ENCODE measurements at regions not wholly inside any gene's neighbourhood (a gene's known extent, or its start where the extent isn't known, plus 50 kb on each side); places are given as distances from the start of the nearest gene placed in this dataset.

DNA sequence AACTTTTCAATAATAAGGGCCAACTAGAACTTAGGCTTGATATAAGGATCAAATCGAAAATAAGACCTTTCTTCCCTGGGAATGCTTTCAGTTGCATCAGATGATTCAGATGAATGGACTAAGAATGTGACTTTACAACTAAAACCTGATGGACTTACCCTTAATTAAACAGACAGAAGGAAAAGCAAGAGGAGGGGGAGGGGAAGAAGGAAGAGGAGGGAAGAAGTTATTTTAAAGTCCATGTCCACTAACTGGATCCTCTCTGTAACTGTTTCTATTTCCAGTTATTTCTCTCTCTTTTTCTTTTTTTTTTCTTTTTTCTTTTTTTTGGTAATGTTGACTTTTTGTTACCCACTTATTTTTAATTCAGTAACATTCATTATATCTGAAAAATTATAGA, 486.0 kb downstream of the MAFB start:
- DNase-seq, result no peak

DNA sequence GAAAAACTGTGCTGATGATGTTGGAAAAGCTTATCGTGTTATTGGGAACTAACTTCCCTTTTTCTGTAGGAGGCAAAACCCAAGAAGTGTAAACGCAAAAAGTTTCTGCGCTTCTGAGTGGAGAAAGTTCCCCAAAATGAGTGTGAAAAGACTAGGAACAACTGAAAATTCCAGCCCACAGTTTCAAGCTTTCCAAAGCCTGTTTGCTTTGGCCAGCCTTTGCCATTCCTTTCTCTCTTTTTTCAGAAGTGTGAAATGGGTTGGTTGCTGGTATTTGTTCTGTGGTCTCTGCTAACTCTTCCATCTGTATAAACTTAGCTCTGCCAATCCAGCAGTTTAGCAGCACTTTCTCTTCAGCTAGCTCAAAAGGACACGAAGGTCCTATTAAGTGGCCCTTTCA, 491.3 kb downstream of the MAFB start:
- DNase-seq, result no peak

DNA sequence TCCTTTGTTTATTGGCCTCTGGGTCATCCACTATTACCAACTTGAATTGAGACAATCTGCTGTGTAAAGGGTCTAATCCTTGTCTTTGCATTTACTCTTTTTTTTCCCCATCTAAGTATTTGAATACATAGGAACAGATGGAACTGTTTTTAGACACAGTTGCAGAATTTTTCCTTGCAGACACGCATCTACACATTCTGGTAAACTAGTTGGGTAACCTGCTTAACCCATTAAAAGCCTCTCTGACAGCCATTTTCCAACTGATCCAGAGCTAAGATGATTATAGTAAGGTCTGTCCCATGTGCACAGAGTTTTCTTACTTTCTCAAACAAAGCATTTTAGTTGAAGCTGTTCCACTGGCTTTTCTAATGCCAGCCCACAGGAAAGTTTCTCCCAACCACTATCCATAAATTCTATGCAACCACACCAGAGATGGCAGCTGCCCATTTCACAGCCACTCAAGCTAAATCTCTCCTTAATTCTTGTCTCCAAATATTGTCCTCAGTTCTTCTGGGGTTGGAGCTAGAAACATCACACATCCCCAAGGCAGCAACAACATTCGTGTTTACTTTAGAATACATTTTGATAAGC, 492.1 kb downstream of the MAFB start:
- DNase-seq, result no peak

DNA sequence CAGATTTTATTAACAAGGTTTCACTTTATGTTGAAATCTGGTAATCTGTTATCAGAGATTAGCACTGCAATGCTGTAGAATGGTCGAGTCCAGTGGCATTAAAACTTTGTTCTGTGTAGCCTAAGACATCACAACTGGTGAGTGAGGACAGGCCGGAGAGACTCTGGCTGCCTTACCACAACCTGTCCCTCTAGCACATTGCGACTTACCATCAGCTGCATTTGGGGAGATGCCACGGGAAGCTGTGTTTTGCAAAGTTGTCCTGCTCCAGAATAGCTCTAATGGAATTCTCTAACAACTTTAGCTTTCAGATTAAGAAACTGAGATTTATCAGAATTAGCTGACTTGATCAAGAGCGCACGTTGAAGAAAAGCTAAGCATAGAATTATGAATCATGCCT, 493.3 kb downstream of the MAFB start:
- no peak for DNase-seq

DNA sequence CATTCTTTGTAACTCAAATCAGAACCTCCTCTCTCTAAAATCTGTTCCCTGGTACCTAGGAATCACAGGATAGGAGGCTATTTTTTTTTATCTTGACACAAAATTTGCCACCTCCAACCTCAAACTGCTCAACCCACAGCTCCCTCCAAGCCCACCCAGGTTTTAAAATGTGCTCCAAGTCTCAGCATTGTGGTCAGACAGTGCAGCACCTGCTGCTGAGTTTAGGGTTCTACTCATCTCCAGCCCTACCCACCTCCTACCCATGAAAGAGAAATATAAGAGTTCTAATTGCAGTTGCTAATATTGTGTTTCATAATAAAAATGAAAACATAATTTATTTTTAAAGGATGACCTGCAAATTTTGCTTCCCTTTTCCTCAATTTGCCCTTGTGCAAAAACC, 496.5 kb downstream of the MAFB start:
- no peak for DNase-seq

DNA sequence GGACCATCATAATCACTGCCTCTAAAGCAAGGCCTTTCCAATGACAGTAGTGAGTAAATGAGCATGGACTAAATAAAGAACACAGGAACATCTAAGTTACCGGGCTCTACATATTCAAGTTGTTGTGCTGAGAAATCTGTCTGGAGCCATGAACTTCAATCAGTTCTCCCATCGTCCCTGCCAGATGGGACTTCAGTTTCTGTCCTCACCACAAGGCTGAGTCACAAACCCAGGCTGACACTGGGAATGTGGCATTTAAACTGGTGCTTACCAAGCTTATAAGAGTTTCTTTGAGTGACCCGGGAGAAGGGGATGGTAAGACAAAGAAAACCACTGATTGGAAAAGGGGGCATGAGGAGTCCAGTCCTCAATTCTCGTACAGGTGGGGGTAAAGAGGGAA, 497.0 kb downstream of the MAFB start:
- no peak for DNase-seq

DNA sequence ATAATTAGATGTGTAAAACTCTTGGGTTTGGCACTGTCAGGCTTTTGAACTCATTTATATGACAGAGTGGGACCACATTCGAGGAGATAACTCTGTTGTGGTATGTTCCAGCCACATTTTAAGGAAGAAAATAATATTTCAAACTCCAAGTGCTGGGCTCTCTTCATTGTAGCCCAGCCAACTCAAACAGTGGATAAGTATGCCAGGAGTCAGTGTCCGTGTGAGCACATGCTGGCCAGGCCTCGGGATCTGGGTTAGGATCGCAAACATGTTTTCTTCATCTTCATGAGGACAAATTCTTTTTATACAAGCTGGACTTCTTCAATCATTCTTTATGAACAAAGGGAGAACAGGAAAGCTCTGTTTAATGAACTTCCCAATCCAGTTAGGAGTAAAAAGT, 497.5 kb downstream of the MAFB start:
- DNase-seq, result no peak

DNA sequence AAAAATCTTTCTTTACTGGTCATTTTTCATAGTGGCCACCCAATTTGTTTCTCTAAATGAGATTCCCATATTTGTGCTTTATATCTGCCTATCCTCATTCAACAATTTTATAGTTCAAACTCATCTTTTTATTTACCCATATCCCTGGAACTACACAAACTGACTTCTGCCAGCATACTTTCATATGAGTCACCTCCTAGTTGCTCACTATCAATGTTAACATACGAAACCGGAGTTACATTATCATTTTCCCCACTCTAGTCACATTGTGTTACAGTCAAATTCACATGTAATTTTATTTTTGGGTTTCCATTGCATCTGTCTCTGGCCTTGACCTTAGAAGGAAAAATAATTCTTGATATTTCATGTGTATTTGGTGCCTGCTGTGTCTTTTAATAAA, 499.4 kb downstream of the MAFB start:
- DNase-seq, result no peak

DNA sequence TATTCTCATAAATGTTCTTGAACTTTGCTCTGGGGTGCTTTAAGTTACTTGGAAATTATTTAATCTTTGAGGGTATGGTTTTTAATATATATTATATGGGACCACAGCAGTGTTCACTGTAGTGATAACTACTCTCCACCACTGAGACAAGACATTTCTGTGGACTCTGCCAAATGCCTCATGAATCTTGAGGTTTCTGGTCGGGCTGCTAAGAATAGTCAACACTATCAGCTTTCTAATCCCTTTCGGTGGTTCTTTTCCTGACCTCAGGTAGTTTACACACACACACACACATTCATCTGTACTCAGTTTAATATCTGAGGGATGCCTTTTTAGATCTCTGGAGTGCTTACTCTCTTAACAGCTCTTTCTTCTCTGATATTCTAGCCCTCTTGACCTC, 500.7 kb downstream of the MAFB start:
- no peak for DNase-seq

DNA sequence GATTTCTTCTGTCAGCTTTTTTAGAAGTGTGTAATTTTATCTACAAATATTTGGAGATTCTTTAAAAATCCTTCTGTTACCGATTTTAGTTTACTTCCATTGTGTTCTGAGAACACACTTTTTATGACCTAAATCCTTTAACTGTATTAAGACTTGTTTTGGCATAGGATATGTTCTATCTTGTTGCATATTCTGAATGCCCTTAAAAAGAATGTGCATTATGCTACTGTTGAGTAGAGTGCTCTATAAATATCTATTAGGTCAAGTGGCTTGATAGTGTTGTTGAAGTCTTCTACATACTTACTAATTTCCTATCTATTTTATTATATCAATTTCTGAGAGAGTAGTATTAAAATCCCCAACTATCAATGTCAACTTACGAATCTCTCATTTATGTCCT, 502.2 kb downstream of the MAFB start:
- DNase-seq, result no peak

DNA sequence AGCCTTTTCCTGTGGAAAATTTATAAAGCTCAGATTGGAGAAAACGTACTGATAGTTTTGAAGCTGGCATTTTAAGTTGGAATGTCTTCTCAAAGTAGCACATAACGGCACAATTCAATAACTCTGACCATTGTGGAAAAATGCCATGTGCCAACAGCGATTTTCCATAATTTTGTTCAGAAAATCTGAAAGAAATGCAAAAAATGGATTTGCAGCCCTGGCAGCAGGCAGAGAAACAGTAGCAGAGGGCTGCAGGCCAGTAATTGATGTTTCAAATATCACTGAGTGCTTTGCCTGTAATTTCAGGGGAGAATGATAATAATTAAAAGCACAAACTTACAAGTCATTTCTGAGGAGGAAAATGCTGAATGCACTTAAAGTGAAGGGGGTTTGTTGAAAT, 507.4 kb downstream of the MAFB start:
- no peak for DNase-seq

DNA sequence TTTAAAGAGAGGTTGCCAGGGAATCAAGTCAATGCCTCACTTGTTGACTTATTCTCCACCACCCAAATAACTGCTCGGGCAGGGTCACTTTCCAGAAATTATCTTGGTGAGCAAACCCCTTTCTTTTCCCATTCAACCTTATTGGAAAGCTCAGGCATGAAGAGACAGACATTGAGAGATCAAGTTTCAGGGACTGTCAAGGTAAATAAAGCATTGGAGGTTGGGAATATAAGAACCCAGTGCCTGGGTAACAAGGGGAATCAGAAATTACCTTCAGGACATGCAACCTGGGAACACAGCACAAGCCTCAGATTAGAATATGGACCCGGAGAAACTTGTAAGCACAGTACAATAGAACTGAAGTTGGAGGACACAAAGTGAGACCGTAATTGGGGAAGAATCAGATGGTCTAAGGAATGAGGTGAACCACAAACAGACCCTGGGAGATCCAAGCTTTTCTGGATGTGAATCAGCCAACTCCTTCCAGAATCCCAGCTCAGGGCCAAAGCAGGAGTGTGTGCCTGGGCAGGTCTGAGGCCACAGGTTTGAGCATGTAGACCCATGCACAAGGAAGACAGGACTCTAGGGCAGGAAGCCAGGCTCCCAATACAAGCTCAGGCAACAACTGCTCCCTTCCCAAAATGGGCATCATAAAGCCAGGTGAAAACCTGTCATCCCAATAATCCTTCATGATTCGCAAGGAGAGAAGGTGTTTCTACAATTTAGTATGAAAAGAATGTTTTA, 512.8 kb downstream of the MAFB start:
- DNase-seq, result no peak

DNA sequence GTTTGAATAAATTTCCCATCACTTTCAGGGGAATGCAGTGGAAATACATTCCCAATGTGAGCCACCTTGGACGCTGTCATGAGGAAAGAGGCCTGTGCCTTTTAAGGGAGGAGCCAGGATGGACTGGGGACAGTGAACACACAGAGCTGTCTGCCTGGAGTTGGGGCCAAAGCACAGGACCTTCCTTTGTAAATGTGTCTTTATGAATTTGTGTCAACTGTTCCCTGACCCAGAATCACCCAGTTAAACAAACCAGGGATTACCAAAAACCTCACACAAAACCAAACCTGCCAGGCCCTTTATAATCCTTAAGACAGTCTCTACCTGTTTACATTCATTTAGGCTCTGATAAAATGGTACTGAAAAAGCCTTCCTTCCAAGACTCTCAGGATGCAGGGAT, 513.7 kb downstream of the MAFB start:
- DNase-seq, result no peak

DNA sequence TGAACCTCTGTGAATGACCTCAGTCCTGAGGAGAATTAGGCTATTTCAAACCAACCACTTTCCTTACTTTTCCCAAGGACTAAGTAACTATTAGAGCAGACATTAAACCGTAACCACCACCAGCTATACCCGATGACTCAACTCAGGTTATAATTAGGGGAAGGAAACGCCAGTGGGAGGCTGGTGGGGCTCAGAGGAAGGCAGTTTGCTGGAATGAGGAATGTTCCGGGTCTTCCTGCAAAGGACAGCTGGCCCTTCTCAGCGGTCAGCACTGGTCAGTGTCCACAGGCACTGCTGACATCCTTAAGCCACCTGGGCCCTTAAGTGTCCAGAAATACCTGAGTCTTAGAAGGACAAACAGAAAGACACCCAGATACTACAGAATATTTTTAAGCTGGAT, 515.2 kb downstream of the MAFB start:
- no peak for DNase-seq

DNA sequence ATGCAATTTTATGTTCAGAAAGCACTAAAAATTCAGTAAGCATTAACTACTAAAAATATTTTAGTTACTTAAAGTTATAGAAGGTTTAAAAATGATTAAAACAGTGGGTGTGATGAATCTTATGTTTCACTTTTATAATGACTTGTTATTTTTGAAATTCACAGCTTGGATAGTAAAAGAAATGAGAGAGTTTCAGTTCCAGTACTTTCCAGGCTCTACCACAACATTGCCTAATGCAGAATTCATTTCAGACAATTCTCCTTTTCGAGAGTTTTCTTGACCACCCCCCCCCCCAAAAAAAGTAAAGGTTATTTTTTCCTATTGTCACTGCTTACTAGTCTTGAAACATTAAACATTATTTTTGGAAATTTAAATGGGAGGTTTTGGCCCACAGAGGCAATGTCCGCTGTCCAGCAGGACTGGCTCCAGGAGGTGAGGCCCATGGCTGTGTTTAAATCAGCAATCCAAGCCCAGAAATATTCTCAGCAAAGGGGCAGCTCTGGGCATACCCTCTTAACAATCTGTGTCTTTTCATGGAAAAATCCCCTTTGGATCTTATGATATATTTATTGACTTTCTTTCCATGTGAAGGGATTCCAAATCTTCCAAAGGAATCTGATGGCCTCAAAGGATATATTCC, 519.9 kb downstream of the MAFB start:
- DNase-seq, result no peak

DNA sequence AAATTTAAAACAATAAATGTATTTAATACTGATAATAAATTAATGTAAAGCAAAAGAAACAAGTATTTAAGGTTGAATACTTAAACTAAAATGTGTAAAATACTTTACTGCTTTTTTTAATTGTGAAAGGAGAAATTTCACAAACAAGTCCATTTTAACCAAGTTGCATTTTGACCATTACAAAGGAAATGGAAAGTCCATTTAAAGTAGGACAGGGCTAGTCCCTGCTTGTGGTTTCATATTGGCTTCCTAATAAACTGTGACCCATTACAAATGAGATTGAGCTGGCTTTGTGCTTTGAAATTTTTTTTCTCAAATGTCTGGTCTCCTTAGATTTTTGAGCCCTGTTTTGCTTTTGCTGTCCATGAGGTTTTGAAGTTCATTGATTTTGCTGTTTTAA, 527.6 kb downstream of the MAFB start:
- DNase-seq, result no peak

DNA sequence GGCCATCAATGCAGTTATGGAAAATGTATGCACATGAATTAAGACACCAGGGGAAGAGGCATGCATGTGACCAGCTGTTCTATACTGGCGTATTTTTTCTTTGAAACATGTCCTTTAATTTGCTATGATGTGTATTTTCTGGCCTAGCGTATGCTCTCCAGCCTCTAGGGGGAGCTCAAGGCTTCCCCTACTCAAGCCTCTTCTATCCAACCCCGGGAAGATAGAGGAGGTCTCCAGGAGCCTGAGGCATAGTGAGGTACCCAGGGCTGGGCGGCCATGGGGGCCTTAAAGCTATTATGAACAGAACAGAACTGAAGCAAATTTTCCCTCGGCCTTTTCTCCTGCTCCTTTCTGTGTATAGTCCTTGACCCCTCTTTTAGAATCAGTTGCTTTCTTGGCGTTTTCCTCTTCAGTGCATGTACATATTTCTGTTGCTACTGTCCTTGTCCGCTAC, 528.9 kb downstream of the MAFB start:
- peak; percentile 56 for DNase-seq

DNA sequence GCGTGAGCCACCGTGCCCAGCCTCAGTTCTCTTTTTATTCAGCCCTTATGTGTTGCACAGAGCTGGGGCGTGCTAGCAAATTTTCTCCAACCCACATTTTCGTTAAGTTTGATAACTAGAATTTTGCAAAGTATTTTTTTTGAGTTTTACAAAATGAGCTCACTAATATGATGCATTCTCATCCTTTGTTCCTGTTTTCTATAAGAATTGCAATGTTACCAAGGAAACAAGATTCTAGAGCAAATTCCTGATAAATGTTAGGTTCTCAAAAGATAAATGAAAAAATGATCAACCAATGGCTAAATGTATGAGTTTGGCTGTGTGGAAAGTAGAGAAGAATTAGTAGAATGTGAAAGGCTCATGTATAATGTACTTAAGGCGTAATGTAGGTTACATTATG, 529.8 kb downstream of the MAFB start:
- no peak for DNase-seq

DNA sequence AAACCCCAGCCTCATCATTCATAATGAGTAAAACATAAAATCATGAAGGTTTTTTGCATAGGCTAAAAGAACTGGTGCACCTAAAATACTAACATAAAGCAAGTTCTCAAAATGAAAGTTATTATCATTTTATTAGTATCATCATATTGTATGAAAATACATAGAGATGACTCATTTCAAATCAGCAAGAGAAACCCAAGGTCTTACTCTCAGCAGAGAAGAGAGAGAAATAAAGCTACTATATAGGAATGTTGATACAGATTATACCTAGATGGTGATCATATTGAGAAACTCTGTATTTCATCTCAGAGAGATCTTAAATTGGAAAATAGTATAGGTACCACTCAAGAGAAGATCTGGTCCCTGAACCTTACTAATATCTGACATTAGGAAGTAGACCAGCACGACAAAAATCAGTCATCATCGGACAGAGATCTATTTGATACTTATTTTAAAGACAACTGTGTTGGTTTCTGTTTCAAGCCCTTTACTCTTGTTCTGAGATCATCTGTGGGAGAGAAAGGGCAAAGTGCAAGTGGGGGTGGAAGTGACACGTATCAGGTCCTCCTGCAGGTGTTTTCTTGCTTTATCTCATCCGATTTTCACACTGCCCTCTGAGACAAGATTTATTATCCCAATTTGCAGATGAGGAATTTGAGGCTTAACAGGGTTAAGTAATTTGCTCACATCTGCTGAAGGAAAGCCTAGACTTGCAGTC, 532.3 kb downstream of the MAFB start:
- DNase-seq, result peak; percentile 49

DNA sequence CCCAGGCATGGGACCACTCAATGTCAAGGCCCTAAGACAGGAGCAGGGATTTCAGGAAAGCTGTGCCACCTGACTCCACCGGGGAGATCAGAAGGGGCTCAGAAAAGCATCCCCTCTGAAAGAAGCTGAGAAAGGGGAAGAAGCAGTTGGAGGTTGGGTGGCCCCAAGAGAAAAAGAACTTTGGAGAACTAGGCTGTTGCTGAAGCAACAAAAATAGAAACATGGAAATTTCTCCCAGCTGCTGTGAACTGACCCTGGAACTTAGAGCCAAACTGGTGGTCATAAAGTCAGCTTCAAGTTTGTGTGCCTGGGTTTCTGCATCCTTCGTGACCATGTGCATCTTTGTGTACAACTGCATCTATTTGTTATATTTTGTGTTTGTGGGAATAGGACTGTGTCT, 534.5 kb downstream of the MAFB start:
- DNase-seq, result no peak

DNA sequence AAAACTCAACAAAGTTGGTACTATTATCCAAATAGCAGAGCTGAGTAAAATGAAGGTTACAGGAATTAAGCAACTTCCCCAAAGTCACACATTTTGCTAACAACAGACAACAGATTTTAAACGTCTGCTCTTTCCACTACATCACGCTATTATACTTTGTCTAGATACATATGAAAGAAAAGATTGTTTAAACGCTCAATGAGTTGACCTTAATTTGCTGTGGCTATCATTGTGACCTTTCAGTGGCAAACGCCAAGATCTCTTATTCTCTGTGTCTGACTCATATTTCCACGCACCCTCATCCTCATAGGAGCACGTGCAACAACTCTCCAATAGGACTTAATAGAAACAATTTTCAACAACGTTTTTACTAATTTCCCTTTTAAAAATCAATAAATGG, 540.1 kb downstream of the MAFB start:
- DNase-seq, result no peak

DNA sequence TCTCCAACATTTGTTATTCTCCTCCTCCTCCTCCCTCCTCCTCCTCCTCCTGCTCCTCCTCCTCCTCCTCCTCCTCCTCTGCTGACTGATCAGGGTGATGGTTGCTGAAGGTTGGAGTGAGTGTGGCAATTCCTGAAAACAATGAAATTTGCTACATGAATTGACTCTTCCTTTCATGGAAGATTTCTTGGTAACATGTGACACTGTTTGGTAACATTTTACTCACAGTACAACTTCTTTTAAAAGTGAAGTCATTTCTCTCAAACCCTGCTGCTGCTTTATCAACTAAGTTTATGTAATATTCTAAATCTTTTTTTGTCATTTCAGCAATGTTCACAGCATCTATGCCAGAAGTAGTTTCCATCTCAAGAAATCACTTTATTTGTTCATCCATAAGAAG, 543.0 kb downstream of the MAFB start:
- DNase-seq, result no peak

DNA sequence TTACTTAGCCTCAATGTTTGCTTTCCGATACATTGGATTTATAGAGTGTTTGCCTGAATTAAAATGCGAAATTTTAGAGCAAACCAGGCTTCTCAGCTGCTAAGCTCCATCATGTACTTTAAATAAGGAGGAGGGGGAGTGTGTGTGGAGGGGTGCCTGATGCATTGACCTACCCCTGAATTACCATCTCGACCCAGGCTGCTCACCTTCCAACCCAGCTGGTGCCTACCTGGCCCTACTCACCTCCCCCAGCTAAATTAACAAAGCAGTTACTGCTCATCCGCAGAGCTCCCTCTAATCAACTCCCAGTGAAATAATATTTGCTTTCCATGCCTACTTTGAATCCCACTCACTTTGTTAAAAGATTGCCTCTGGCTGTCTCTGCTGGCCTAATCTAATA, 544.5 kb downstream of the MAFB start:
- no peak for DNase-seq

DNA sequence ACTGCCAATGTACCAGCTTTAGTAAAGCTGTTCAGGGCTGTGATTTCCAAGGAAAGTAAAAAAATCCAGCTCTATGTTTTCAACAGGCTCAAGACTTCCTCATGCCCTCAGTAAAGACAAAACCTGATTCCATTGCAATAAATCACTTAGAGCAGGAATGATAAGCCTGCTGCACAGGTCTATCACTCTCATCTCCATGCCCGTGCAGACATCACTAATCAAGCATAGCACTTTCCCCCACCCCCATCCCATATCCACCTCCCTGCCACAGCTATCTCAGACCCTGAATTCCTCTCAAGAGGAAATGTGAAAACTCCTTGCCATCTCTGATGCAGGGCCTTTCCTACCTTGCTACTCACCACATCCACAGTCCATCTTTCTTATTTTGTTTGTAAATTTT, 554.9 kb downstream of the MAFB start:
- no peak for DNase-seq
